ENCODE measurements at regions not wholly inside any gene's neighbourhood (a gene's known extent, or its start where the extent isn't known, plus 50 kb on each side); places are given as distances from the start of the nearest gene placed in this dataset.

- DNase-seq = no peak
These were observed 410.8 kb downstream of the DMAC1 start for GRCh38 chr9:7388755-7389154.

GRCh38 chr9:7387840-7388239 lies 411.7 kb downstream of the DMAC1 start:
- no peak for DNase-seq

- no peak for DNase-seq
These were observed 417.3 kb downstream of the DMAC1 start for GRCh38 chr9:7382304-7382703.

- no peak for DNase-seq
These were observed 422.1 kb downstream of the DMAC1 start for GRCh38 chr9:7377489-7377888.

GRCh38 chr9:7376833-7377232 lies 422.7 kb downstream of the DMAC1 start:
- DNase-seq = no peak

- DNase-seq = no peak
These were observed 423.4 kb downstream of the DMAC1 start for GRCh38 chr9:7376213-7376612.

- DNase-seq = no peak
These were observed 424.5 kb downstream of the DMAC1 start for GRCh38 chr9:7375013-7375511.

GRCh38 chr9:7370988-7371387 lies 428.6 kb downstream of the DMAC1 start:
- no peak for DNase-seq

- no peak for DNase-seq
These were observed 429.2 kb downstream of the DMAC1 start for GRCh38 chr9:7370381-7370780.

- no peak for DNase-seq
These were observed 430.2 kb downstream of the DMAC1 start for GRCh38 chr9:7369384-7369821.

- no peak for DNase-seq
These were observed 430.9 kb downstream of the DMAC1 start for GRCh38 chr9:7368410-7369292.

- no peak for DNase-seq
These were observed 431.9 kb downstream of the DMAC1 start for GRCh38 chr9:7367726-7368125.

GRCh38 chr9:7366121-7366520 lies 433.5 kb downstream of the DMAC1 start:
- no peak for DNase-seq

GRCh38 chr9:7363777-7364477 lies 435.7 kb downstream of the DMAC1 start:
- DNase-seq = no peak

GRCh38 chr9:7360513-7360912 lies 439.1 kb downstream of the DMAC1 start:
- DNase-seq = no peak

- no peak for DNase-seq
These were observed 440.7 kb downstream of the DMAC1 start for GRCh38 chr9:7358876-7359275.

GRCh38 chr9:7354704-7355103 lies 444.9 kb downstream of the DMAC1 start:
- no peak for DNase-seq

GRCh38 chr9:7348692-7349091 lies 450.9 kb downstream of the DMAC1 start:
- DNase-seq = no peak

- no peak for DNase-seq
These were observed 452.0 kb downstream of the DMAC1 start for GRCh38 chr9:7347556-7347955.

GRCh38 chr9:7346144-7346543 lies 453.4 kb downstream of the DMAC1 start:
- DNase-seq = no peak

- DNase-seq = no peak
These were observed 456.8 kb downstream of the DMAC1 start for GRCh38 chr9:7342736-7343135.

- no peak for DNase-seq
These were observed 457.3 kb downstream of the DMAC1 start for GRCh38 chr9:7342229-7342628.

- DNase-seq = no peak
These were observed 458.0 kb downstream of the DMAC1 start for GRCh38 chr9:7341571-7341970.

- no peak for DNase-seq
These were observed 459.1 kb downstream of the DMAC1 start for GRCh38 chr9:7340451-7340850.

All from GF-D8 (cell line).